ENCODE measurements at regions not wholly inside any gene's neighbourhood (a gene's known extent, or its start where the extent isn't known, plus 50 kb on each side); places are given as distances from the start of the nearest gene placed in this dataset.

DNA sequence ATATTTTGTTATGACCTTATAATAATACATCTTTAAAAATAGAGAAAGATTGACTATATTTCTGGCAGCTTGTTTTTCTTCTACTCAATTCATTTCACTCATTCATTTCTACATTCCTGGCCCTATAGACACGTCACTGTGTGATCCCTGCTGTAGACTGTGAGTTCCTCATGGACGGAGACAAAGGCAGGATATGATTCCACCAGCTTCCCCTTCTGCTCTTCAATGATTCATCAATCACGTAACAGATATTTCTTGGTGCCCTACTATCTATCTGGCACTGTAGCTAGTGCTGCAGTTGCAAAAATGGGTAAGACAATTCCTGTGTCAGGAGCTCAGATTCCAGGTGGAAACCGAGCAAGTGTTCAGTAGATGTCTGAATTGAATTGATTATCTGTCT, 415.0 kb downstream of the SFMBT2 start:
- TF ChIP-seq CTCF (conservative IDR thresholded peaks at IDR 0.05; ENCODE audit: low read length) (no peak), EZH2phosphoT487 (IDR thresholded peaks at IDR 0.05; ENCODE audit: borderline replicate concordance) (no peak)

Measured in Loucy (cell line).